GM20000 (cell line): ENCODE measurements at regions not wholly inside any gene's neighbourhood (a gene's known extent, or its start where the extent isn't known, plus 50 kb on each side); places are given as distances from the start of the nearest gene placed in this dataset.

Experiments used
- DNase-seq: peaks from one replicate; pipeline ENCODE4 v3.0.0; 2012; ENCODE audit warnings: low spot score
- CTCF ChIP-seq: IDR thresholded peaks from 2 replicates; pipeline ENCODE4 v1.5.1; 2012; ENCODE audit warnings: mild to moderate bottlenecking, control low read depth; ENCODE audit errors: extremely low read depth, missing control alignments

- no peak for TF ChIP-seq CTCF
- no peak for DNase-seq
Measured at GRCh38 chr6:85041376-85041775, 277.0 kb upstream of the TBX18 start.

DNA sequence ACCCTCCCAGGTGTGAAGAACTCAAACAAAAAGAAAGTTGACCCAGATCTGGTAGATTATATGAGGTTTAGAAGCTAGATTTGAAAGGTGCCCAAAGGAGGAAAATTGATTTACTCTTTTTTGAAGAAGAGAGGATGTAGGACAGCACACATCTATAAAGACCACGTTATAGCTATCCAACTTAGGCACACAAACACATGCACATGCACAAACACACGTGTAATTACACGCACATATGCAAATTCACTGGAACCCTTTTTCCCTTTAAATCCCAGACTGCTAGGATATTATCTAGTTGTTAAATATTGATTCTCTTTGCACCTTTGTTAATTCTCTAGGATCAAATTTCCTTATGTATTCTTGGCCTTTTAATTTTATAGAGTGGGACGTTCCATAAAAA is 272.8 kb upstream of the TBX18 start:
- TF ChIP-seq CTCF = no peak
- no peak for DNase-seq

DNA sequence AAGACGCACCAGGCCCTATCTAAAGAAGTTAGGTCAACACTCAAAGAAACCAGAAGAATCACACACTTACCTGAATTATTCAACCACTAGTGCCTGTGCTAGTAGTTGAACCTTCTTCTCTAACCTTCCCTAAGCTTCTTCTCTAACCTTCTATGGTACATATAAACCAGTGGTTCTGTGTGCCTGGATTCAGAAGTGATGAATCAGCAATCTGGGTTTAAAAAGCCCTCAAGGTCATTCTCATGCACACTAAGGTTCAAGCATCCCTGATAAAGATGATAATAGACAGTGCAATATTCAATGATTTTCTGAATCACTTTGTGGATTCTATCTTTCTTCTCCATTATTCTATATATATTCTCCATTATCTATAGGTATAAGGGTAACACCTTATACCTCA is 271.4 kb upstream of the TBX18 start:
- no peak for DNase-seq
- no peak for TF ChIP-seq CTCF

- no peak for DNase-seq
- TF ChIP-seq CTCF = no peak
Measured at GRCh38 chr6:85033547-85033946, 269.1 kb upstream of the TBX18 start.

DNA sequence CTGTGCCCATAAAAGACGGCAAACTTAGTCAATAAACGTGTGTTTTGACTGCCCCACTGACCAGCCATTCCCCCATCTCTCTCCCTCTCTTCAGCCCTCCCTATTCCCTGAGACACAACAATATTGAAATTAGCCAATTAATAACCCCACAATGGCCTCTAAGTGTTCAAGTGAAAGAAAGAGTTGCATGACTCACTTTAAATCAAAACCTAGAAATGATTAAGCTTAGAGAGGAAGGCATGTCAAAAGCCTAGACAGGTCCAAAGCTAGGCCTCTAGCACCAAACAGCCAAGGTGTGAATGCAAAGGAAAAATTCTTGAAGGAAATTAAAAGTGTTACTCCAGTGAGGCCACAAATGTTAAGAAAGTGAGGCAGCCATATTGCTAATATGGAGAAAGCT is 261.6 kb upstream of the TBX18 start:
- DNase-seq = no peak
- no peak for TF ChIP-seq CTCF

DNA sequence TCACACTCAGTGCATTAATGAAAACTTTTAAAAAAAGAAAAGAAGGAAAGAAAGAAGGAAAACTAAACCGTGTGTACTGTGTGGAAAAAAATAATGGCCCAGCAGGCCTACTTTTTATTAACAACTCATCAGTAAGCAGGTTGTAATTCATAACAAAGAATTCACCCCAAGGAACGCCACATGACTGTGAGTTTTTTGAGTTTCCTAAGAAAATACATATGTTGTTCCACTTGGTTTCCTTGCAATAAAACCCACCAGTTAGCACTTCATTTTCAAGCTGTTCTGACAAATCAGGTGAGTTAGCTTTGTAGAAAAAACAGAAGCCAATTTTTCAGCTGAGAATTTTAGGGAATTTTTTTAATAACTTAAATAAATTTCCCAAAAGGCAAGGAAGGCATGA is 259.3 kb upstream of the TBX18 start:
- TF ChIP-seq CTCF = no peak
- no peak for DNase-seq

DNA sequence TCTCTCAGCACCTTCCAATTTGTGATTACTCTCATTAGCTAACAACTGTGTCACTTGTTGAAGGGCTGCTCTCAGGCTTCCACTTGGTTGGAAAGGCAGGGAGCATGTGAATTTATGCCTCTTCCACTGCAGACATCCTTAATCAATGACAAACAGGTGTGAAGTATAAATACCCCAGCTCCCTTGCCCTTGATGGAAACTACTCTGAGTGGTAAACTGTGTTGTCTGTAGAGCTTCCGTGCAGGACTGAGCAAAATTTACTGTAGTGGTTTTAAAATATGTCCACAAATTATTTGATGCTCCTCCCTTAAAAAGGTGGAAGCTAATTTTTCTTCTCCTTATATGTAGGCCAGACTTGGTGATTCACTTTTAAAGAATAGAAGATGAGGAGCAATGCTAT is 253.0 kb upstream of the TBX18 start:
- DNase-seq = no peak
- TF ChIP-seq CTCF = no peak
